ENCODE measurements at regions not wholly inside any gene's neighbourhood (a gene's known extent, or its start where the extent isn't known, plus 50 kb on each side); places are given as distances from the start of the nearest gene placed in this dataset.
"Not testable (repeated sequence)": the region's sequence is repeated elsewhere in the genome, so short reads cannot be mapped to it uniquely, and the experiment has no call there.

GRCh38 chr14:105697414-105697813 is 171.0 kb downstream of the TMEM121 start:
- not testable (repeated sequence) for TF ChIP-seq CTCF (IDR thresholded peaks at IDR 0.05); POLR2A (IDR thresholded peaks at IDR 0.05); POLR2AphosphoS5 (IDR thresholded peaks at IDR 0.05; ENCODE audit: insufficient read depth in 1 of 2, low read depth in 1 of 2)
